Dermis microvascular lymphatic vessel endothelial cell (primary cell): ENCODE measurements at regions not wholly inside any gene's neighbourhood (a gene's known extent, or its start where the extent isn't known, plus 50 kb on each side); places are given as distances from the start of the nearest gene placed in this dataset.
"Not testable (repeated sequence)": the region's sequence is repeated elsewhere in the genome, so short reads cannot be mapped to it uniquely, and the experiment has no call there.

Experiments
- DNase-seq, 2 donors: peaks; one replicate each; pipeline versions ENCODE4 v3.0.0 to v3.0.0-alpha.2; 2010; ENCODE audit warnings: low read depth in 2 of 2

GRCh38 chr4:142897518-142897917 is 51.4 kb upstream of the INPP4B start:
- DNase-seq: not testable (repeated sequence)

GRCh38 chr4:142900622-142901021 is 54.5 kb upstream of the INPP4B start:
- no peak for DNase-seq

- DNase-seq: no peak
These were observed 55.1 kb upstream of the INPP4B start for GRCh38 chr4:142901166-142901662.

- not testable (repeated sequence) for DNase-seq
These were observed 57.5 kb upstream of the INPP4B start for GRCh38 chr4:142903617-142904016.

- DNase-seq: no peak
These were observed 63.8 kb upstream of the INPP4B start for GRCh38 chr4:142909908-142910307.

- no peak for DNase-seq
These were observed 66.9 kb upstream of the INPP4B start for GRCh38 chr4:142913034-142913433.

GRCh38 chr4:142913461-142914030 is 67.4 kb upstream of the INPP4B start:
- no peak for DNase-seq

- DNase-seq: no peak
These were observed 71.6 kb upstream of the INPP4B start for GRCh38 chr4:142917678-142918077.

GRCh38 chr4:142922720-142923119 is 76.6 kb upstream of the INPP4B start:
- no peak for DNase-seq

GRCh38 chr4:142923619-142924018 is 77.5 kb upstream of the INPP4B start:
- no peak for DNase-seq

GRCh38 chr4:142925161-142925560 is 79.1 kb upstream of the INPP4B start:
- no peak for DNase-seq

- no peak for DNase-seq
These were observed 81.6 kb upstream of the INPP4B start for GRCh38 chr4:142927721-142928120.

GRCh38 chr4:142929526-142929925 is 83.4 kb upstream of the INPP4B start:
- no peak for DNase-seq

- no peak for DNase-seq
These were observed 87.1 kb upstream of the INPP4B start for GRCh38 chr4:142933207-142933606.

GRCh38 chr4:142940425-142941330 is 94.6 kb upstream of the INPP4B start:
- no peak for DNase-seq

GRCh38 chr4:142944565-142944964 is 98.5 kb upstream of the INPP4B start:
- no peak for DNase-seq

GRCh38 chr4:142952821-142953580 is 106.9 kb upstream of the INPP4B start:
- DNase-seq: no peak

- no peak for DNase-seq
These were observed 108.3 kb upstream of the INPP4B start for GRCh38 chr4:142954415-142954814.

GRCh38 chr4:142955501-142955900 is 109.4 kb upstream of the INPP4B start:
- DNase-seq: no peak

- no peak for DNase-seq
These were observed 113.1 kb upstream of the INPP4B start for GRCh38 chr4:142959173-142959572.

- no peak for DNase-seq
These were observed 114.0 kb upstream of the INPP4B start for GRCh38 chr4:142960126-142960525.
